Esophagus muscularis mucosa (tissue), 4 donors: ENCODE measurements at regions not wholly inside any gene's neighbourhood (a gene's known extent, or its start where the extent isn't known, plus 50 kb on each side); places are given as distances from the start of the nearest gene placed in this dataset.

ENCODE experiments used
- CTCF ChIP-seq, 3 experiments: fragments of 200-600 bp in 2 of 3; fragments of 450-650 bp in 1 of 3; sonication (generic) in 2 of 3; IDR thresholded peaks; one replicate each; pipeline ENCODE4 v1.5.1; 2017 to 2019; ENCODE audit warnings: antibody characterized with exemption in 3 of 3, mild to moderate bottlenecking in 2 of 3, moderate library complexity in 1 of 3
- EP300 ChIP-seq: sonication (generic); formaldehyde crosslinking; IDR thresholded peaks from one replicate; pipeline ENCODE4 v1.6.1; 2017; ENCODE audit warnings: antibody characterized with exemption
- POLR2A ChIP-seq: fragments of 450-650 bp; IDR thresholded peaks from one replicate; pipeline ENCODE4 v1.6.1; 2017; ENCODE audit warnings: antibody characterized with exemption, moderate library complexity, mild to moderate bottlenecking, low read depth

DNA sequence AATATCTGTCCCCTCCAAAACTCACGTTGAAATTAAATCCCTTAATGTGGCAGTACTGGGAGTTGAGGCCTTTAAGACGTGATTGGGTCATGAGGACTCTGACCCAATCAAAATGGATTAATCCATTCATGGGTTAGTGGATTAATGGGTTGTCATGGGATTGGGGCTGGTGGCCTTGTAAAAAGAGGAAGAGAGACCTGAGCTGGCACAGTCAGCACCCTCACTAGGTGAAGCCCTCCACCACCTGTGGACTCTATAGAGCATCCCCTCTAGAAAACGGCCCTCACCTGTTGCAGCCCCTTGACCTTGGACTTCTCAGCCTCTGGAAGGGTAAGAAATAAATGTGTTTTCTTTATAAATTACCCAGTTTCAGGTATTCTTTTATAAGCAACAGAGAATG, 53.0 kb downstream of the SPRING1 start:
- TF ChIP-seq CTCF (IDR thresholded peaks at IDR 0.05) (no peak), POLR2A (no peak), EP300 (no peak)
